ENCODE measurements at regions not wholly inside any gene's neighbourhood (a gene's known extent, or its start where the extent isn't known, plus 50 kb on each side); places are given as distances from the start of the nearest gene placed in this dataset.

DNA sequence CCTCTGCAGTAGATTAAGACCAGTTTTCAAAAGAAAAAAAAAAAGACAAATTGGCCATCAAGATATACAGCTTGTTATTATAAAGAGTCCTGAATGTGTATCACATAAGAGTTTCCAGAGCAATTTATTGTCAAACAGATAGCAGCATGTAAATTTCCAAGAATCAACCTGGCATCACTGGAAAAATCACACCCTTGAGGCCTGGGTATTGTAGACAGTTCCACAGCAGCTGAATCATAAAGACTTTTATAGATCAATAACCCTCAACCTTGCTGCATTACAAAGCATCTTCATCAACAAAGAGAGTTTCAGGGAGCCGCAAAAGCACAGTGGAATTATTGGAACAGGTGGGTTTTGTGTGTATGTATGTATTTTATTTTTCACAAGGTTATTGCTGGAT, 94.6 kb upstream of the LRIG3 start:
- peaks cover 2 to 3% of the 10 kb centered on the region in 2 experiments; a peak in 3 of 4 replicates for H3K4me1 Mint-ChIP-seq
- H2BK15ac ChIP-seq (ENCODE audit: low read depth, low read length) = no peak overlapping the region
- H3K4ac ChIP-seq (ENCODE audit: low read depth, low read length) = no peak overlapping the region
- H3K14ac ChIP-seq (ENCODE audit: insufficient read depth, low read length) = no peak overlapping the region
- TF ChIP-seq, protein P1, sequence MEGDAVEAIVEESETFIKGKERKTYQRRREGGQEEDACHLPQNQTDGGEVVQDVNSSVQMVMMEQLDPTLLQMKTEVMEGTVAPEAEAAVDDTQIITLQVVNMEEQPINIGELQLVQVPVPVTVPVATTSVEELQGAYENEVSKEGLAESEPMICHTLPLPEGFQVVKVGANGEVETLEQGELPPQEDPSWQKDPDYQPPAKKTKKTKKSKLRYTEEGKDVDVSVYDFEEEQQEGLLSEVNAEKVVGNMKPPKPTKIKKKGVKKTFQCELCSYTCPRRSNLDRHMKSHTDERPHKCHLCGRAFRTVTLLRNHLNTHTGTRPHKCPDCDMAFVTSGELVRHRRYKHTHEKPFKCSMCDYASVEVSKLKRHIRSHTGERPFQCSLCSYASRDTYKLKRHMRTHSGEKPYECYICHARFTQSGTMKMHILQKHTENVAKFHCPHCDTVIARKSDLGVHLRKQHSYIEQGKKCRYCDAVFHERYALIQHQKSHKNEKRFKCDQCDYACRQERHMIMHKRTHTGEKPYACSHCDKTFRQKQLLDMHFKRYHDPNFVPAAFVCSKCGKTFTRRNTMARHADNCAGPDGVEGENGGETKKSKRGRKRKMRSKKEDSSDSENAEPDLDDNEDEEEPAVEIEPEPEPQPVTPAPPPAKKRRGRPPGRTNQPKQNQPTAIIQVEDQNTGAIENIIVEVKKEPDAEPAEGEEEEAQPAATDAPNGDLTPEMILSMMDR (conservative IDR thresholded peaks at IDR 0.05) = no peak
- H3K27ac ChIP-seq (ENCODE audit: insufficient read length, low read depth, low read length) = no peak overlapping the region
- no peak for DNase-seq
- H3K4me1 ChIP-seq (ENCODE audit: insufficient read depth, low read length) = no peaks in the 10 kb centered on the region; the same call in 1 of the 2 replicates
- no peaks in the 10 kb centered on the region for H4K20me1 ChIP-seq (ENCODE audit: control insufficient read depth, insufficient read depth, insufficient read length)
- no CpG with 5 or more reads among the region's 1 CpG for WGBS (ENCODE audit: extremely low coverage, insufficient read length, low lambda C conversion rate)
- H3K9ac ChIP-seq (ENCODE audit: extremely low read depth, insufficient read length, low read length) = no peak overlapping the region
- H2BK5ac ChIP-seq (ENCODE audit: insufficient read length, low read length) = no peak overlapping the region
- no peak overlapping the region for H3K27ac Mint-ChIP-seq
- H4K91ac ChIP-seq (ENCODE audit: insufficient read length, low read depth, low read length) = no peak overlapping the region
- H2BK12ac ChIP-seq (ENCODE audit: insufficient read length, low read depth, low read length) = no peak overlapping the region
- no peaks in the 10 kb centered on the region for H3K27me3 Mint-ChIP-seq (ENCODE audit: low read depth)
- no peak overlapping the region for H2BK20ac ChIP-seq (ENCODE audit: low read depth, low read length, poor library complexity, severe bottlenecking)
- no peak overlapping the region for H2BK120ac ChIP-seq (ENCODE audit: low read depth, low read length, poor library complexity, severe bottlenecking)
- H3K23ac ChIP-seq (ENCODE audit: insufficient read length, low read depth, low read length) = no peak overlapping the region
- H3K9me3 Mint-ChIP-seq = no peaks in the 10 kb centered on the region
- no peaks in the 10 kb centered on the region for H3K23me2 ChIP-seq (ENCODE audit: insufficient read length, low read depth, low read length, poor library complexity, severe bottlenecking)
- no peak overlapping the region for H4K8ac ChIP-seq (replicated peaks; ENCODE audit: insufficient read length, low read depth, low read length)
- no peak overlapping the region for H3K56ac ChIP-seq (ENCODE audit: insufficient read length, low read depth, low read length)
- H3K27me3 ChIP-seq (ENCODE audit: insufficient read depth, low read length) = no peaks in the 10 kb centered on the region
- H3K79me1 ChIP-seq (ENCODE audit: insufficient read depth, low read depth, low read length, poor library complexity, severe bottlenecking) = no peaks in the 10 kb centered on the region
- no peaks in the 10 kb centered on the region for H3K9me3 ChIP-seq (ENCODE audit: control insufficient read depth, low read depth, low read length)
- H3K18ac ChIP-seq (ENCODE audit: insufficient read length, low read depth, low read length) = no peak overlapping the region
- no peak overlapping the region for H3K4me3 Mint-ChIP-seq
- no peak overlapping the region for H4K5ac ChIP-seq (ENCODE audit: insufficient read length, low read depth, low read length)
- no peak overlapping the region for H2AK5ac ChIP-seq (ENCODE audit: insufficient read length, low read length)
- H2AFZ ChIP-seq (ENCODE audit: low read length) = no peak overlapping the region
- no peak overlapping the region for H3K4me2 ChIP-seq (ENCODE audit: insufficient read depth, insufficient read length, low read length)
- no peak overlapping the region for H3T11ph ChIP-seq (ENCODE audit: low read length)
- no peaks in the 10 kb centered on the region for H3K79me2 ChIP-seq (ENCODE audit: insufficient read depth, low read length)
- no peaks in the 10 kb centered on the region for H3K36me3 Mint-ChIP-seq (ENCODE audit: insufficient read depth in 1 of 3, low read depth in 3 of 3)
